ENCODE measurements at regions not wholly inside any gene's neighbourhood (a gene's known extent, or its start where the extent isn't known, plus 50 kb on each side); places are given as distances from the start of the nearest gene placed in this dataset.

DNA sequence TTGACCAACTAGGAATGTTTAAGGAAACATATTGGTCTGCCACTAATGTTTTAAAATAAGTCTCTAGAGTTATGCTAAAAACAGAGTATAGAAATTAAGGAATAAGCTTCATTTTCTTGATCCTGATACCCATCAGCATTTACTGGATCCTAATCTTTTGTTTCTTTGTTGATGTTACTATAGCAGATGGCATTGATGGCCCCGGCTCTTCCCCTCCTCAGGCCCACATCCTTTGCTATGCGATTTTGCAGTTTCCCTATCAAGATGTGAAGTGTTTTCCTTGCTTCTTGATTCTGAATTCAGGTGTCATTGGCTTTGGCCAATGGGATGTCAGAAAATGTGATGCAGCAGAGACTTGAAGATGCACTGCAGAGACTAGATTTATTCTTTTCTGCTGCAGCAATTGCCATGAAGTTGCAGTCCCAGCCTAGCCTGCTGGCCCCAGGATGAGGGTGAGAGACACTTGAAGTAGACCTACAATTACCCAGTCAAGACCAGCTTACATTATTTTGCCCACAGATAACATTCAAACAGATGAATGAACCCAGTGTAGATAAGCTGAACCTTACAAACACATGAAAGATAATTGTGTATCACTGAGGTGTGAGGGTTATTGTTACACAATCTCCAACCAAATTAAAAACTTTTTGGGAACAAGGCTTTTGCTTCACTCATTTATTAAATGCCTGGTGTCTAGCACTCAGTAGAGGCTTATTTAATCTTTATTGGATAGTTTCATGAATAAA lies 115.2 kb upstream of the ITGA4 start:
- no peaks in the 10 kb centered on the region for H3K36me3 ChIP-seq
- H3K9me3 ChIP-seq = no peaks in the 10 kb centered on the region
- H3K27ac ChIP-seq = no peak overlapping the region
- intact Hi-C loops (cut with DNase I; ENCODE audit: low total_unique reads) = no loop called here
- no peaks in the 10 kb centered on the region for H3K4me1 ChIP-seq
- no peaks in the 10 kb centered on the region for H3K27me3 ChIP-seq
- H3K4me3 ChIP-seq = no peak overlapping the region
- no peak for TF ChIP-seq POLR2AphosphoS5 (IDR thresholded peaks at IDR 0.05)
- no peak for TF ChIP-seq POLR2A (IDR thresholded peaks at IDR 0.05)
- TF ChIP-seq, protein P1, sequence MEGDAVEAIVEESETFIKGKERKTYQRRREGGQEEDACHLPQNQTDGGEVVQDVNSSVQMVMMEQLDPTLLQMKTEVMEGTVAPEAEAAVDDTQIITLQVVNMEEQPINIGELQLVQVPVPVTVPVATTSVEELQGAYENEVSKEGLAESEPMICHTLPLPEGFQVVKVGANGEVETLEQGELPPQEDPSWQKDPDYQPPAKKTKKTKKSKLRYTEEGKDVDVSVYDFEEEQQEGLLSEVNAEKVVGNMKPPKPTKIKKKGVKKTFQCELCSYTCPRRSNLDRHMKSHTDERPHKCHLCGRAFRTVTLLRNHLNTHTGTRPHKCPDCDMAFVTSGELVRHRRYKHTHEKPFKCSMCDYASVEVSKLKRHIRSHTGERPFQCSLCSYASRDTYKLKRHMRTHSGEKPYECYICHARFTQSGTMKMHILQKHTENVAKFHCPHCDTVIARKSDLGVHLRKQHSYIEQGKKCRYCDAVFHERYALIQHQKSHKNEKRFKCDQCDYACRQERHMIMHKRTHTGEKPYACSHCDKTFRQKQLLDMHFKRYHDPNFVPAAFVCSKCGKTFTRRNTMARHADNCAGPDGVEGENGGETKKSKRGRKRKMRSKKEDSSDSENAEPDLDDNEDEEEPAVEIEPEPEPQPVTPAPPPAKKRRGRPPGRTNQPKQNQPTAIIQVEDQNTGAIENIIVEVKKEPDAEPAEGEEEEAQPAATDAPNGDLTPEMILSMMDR (IDR thresholded peaks at IDR 0.05) = no peak
- no peak for DNase-seq (ENCODE audit: low spot score in 2 of 2)

DNA sequence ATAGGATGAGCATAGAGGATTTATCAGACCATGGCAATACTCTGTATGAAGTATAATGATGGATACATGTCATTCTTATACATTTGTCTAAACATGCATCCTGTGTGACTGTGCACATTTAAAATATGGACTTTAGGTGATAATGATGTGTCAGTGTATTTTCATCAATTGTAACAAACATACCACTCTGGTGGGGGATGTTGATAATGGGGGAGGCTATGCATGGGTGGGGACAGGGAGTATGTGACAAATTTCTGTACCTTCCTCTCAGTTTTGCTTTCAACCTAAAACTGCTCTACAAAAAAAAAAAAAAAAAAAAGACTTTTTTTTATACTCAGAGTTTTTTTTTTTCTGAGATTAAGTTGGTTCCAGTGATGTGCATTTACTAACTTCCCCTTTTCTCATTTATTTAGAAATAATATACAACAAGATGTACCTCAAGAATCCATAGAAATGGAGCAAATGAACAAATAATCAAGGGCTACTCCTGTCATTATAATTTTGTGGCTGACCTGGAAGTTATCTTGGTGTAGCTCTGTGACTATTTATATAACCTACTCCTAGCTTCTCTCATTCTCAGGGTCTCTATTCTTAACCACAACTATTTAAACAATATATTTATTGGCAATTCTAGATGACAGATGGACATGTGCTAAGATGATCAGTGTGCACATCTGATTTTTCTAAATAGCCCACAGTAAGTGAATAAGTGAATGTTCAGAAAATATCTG lies 108.9 kb upstream of the ITGA4 start:
- Histone ChIP-seq H3K4me1 (no peaks in the 10 kb centered on the region), H3K9me3 (no peaks in the 10 kb centered on the region), H3K27me3 (no peaks in the 10 kb centered on the region), H3K36me3 (no peaks in the 10 kb centered on the region), H3K4me3 (no peak overlapping the region), H3K27ac (no peak overlapping the region)
- intact Hi-C loops (cut with DNase I; ENCODE audit: low total_unique reads) = no loop called here
- TF ChIP-seq POLR2A (IDR thresholded peaks at IDR 0.05) (no peak), POLR2AphosphoS5 (IDR thresholded peaks at IDR 0.05) (no peak)
- TF ChIP-seq, protein P1 (IDR thresholded peaks at IDR 0.05) = no peak
- no peak for DNase-seq (ENCODE audit: low spot score in 2 of 2)

DNA sequence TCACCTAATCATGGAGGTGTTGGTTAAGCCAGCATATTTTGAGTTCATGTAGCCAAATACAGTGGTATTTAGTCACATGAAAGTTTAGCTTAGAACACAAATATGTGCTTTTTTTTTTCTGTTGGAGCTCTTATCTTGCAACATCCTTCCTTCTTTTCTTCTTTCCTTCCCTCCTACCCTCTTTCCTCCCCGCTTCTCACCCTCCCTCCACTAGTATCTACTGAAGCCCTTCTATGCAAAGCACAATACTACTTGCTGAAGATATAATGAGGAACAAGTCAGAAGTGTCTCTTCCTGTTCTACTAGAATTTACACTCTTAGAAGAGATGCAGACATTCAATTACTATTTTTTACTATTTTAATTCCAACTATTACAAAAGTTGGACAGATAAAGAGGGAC lies 105.0 kb upstream of the ITGA4 start:
- intact Hi-C loops (cut with DNase I; ENCODE audit: low total_unique reads) = no loop called here
- Histone ChIP-seq H3K27ac (no peak overlapping the region), H3K4me3 (no peak overlapping the region), H3K9me3 (no peaks in the 10 kb centered on the region), H3K4me1 (no peaks in the 10 kb centered on the region), H3K36me3 (no peaks in the 10 kb centered on the region), H3K27me3 (no peaks in the 10 kb centered on the region)
- TF ChIP-seq POLR2A (IDR thresholded peaks at IDR 0.05) = no peak
- TF ChIP-seq POLR2AphosphoS5 (IDR thresholded peaks at IDR 0.05) = no peak
- TF ChIP-seq, protein P1 (IDR thresholded peaks at IDR 0.05) = no peak
- DNase-seq (ENCODE audit: low spot score in 2 of 2) = no peak

- no peak for DNase-seq (ENCODE audit: low spot score in 2 of 2)
- H3K4me1 ChIP-seq = no peaks in the 10 kb centered on the region
- H3K4me3 ChIP-seq = no peak overlapping the region
- no peak overlapping the region for H3K27ac ChIP-seq
- intact Hi-C loops (cut with DNase I; ENCODE audit: low total_unique reads) = no loop called here
- no peaks in the 10 kb centered on the region for H3K27me3 ChIP-seq
- TF ChIP-seq POLR2A (IDR thresholded peaks at IDR 0.05) = no peak
- TF ChIP-seq POLR2AphosphoS5 (IDR thresholded peaks at IDR 0.05) = no peak
- TF ChIP-seq, protein P1 (IDR thresholded peaks at IDR 0.05) = no peak
- no peaks in the 10 kb centered on the region for H3K36me3 ChIP-seq
- no peaks in the 10 kb centered on the region for H3K9me3 ChIP-seq
Observed at GRCh38 chr2:181354626-181355025, 102.6 kb upstream of the ITGA4 start.

- no peak for DNase-seq (ENCODE audit: low spot score in 2 of 2)
- no peaks in the 10 kb centered on the region for H3K9me3 ChIP-seq
- H3K36me3 ChIP-seq = no peaks in the 10 kb centered on the region
- no peak overlapping the region for H3K4me3 ChIP-seq
- no peak overlapping the region for H3K27ac ChIP-seq
- H3K4me1 ChIP-seq = no peaks in the 10 kb centered on the region
- no peaks in the 10 kb centered on the region for H3K27me3 ChIP-seq
- TF ChIP-seq POLR2A (IDR thresholded peaks at IDR 0.05) (no peak), POLR2AphosphoS5 (IDR thresholded peaks at IDR 0.05) (no peak)
- TF ChIP-seq, protein P1 (IDR thresholded peaks at IDR 0.05) = no peak
- intact Hi-C loops (cut with DNase I; ENCODE audit: low total_unique reads) = no loop called here
Observed at GRCh38 chr2:181356526-181357130, 100.6 kb upstream of the ITGA4 start.

Data from breast epithelium (tissue), 4 donors.